Activated B cell treated with CpG ODN at 0.5 μM for 24 hours (primary cell): ENCODE measurements at regions not wholly inside any gene's neighbourhood (a gene's known extent, or its start where the extent isn't known, plus 50 kb on each side); places are given as distances from the start of the nearest gene placed in this dataset.

Source experiments
- ATAC-seq: fragments of 200-7000 bp; cut with Tn5 transposase; one replicate; pipeline ENCODE4 v1.10.0; 2021; ENCODE audit warnings: low read depth, mild to moderate bottlenecking, moderate library complexity
- CTCF ChIA-PET: fragments of 350-600 bp; sonication (Branson Sonifier 250); formaldehyde crosslinking; loops from one replicate; lab custom pipeline; 2021; ENCODE audit warnings: antibody characterized with exemption; lab: Charles Lee
- POLR2A ChIA-PET: fragments of 350-600 bp; sonication (Branson Sonifier 250); formaldehyde crosslinking; loops from one replicate; lab custom pipeline; 2021; ENCODE audit warnings: antibody characterized with exemption; lab: Charles Lee
- DNase-seq: peaks from one replicate; pipeline ENCODE4 v3.0.0; 2022
- H3K27ac Mint-ChIP-seq: one replicate; pipeline ENCODE4 v1.8.0; 2020; ENCODE audit warnings: mixed read lengths
- H3K27me3 Mint-ChIP-seq: one replicate; pipeline ENCODE4 v1.8.0; 2021; ENCODE audit warnings: mixed read lengths
- H3K36me3 Mint-ChIP-seq: one replicate; pipeline ENCODE4 v1.8.0; 2021; ENCODE audit warnings: low read depth, mixed read lengths
- H3K4me1 Mint-ChIP-seq: one replicate; pipeline ENCODE4 v1.8.0; 2021; ENCODE audit warnings: mixed read lengths
- H3K4me3 Mint-ChIP-seq: one replicate; pipeline ENCODE4 v1.8.0; 2020; ENCODE audit warnings: mild to moderate bottlenecking, mixed read lengths
- H3K9me3 Mint-ChIP-seq: one replicate; pipeline ENCODE4 v1.8.0; 2020; ENCODE audit warnings: mixed read lengths
- intact Hi-C: fragments of 100-400 bp; cut with micrococcal nuclease; formaldehyde crosslinking; loops from one replicate; pipeline ENCODE4 v1.15.1; 2024
- TF ChIP-seq, protein P1 (sequence below): fragments of 200-600 bp; IDR thresholded peaks from one replicate; pipeline ENCODE4 v1.8.0; 2022; ENCODE audit warnings: antibody characterized with exemption, mild to moderate bottlenecking

- Mint-ChIP-seq H3K4me3 (no peak overlapping the region), H3K27ac (no peak overlapping the region), H3K27me3 (peaks cover 4% of the 10 kb centered on the region), H3K36me3 (no peaks in the 10 kb centered on the region), H3K9me3 (no peaks in the 10 kb centered on the region), H3K4me1 (no peaks in the 10 kb centered on the region)
- CTCF ChIA-PET = no interaction called here
- TF ChIP-seq, protein P1, sequence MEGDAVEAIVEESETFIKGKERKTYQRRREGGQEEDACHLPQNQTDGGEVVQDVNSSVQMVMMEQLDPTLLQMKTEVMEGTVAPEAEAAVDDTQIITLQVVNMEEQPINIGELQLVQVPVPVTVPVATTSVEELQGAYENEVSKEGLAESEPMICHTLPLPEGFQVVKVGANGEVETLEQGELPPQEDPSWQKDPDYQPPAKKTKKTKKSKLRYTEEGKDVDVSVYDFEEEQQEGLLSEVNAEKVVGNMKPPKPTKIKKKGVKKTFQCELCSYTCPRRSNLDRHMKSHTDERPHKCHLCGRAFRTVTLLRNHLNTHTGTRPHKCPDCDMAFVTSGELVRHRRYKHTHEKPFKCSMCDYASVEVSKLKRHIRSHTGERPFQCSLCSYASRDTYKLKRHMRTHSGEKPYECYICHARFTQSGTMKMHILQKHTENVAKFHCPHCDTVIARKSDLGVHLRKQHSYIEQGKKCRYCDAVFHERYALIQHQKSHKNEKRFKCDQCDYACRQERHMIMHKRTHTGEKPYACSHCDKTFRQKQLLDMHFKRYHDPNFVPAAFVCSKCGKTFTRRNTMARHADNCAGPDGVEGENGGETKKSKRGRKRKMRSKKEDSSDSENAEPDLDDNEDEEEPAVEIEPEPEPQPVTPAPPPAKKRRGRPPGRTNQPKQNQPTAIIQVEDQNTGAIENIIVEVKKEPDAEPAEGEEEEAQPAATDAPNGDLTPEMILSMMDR = no peak
- POLR2A ChIA-PET = no interaction called here
- intact Hi-C loops = no loop called here
- ATAC-seq (no peak), DNase-seq (no peak)
These were observed 360.0 kb downstream of the OSTF1 start for GRCh38 chr9:75448281-75448680.

DNA sequence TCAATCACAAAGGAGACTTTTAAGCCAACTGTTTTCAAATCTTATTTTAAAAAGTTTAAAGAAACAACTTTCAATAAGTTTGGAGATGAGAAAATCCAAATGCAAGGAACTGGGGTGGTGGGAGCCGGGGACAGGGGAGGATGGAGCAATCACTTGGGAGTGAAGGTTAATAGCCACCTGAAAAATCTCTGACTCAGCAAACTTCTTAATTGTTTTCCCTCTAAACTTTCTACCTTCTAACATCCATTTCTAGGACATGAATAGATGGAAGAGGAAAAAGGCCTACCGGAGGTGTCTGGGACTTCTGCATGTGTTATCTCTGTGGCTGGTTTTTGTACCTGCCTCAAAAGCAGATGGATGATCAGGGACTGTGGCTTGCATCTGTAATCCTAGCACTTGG is 360.6 kb downstream of the OSTF1 start:
- DNase-seq (no peak), ATAC-seq (no peak)
- Mint-ChIP-seq H3K27ac (no peak overlapping the region), H3K4me3 (no peak overlapping the region), H3K9me3 (no peaks in the 10 kb centered on the region), H3K4me1 (no peaks in the 10 kb centered on the region), H3K27me3 (peaks cover 4% of the 10 kb centered on the region), H3K36me3 (no peaks in the 10 kb centered on the region)
- ChIA-PET POLR2A (no interaction called here), CTCF (no interaction called here)
- intact Hi-C loops = no loop called here
- TF ChIP-seq, protein P1 = no peak

GRCh38 chr9:75451045-75451444 is 362.7 kb downstream of the OSTF1 start:
- no peaks in the 10 kb centered on the region for H3K9me3 Mint-ChIP-seq
- ChIA-PET POLR2A (no interaction called here), CTCF (no interaction called here)
- no peak overlapping the region for H3K4me3 Mint-ChIP-seq
- H3K27me3 Mint-ChIP-seq = peaks cover 4% of the 10 kb centered on the region
- DNase-seq = no peak
- intact Hi-C loops = no loop called here
- H3K4me1 Mint-ChIP-seq = peaks cover 8% of the 10 kb centered on the region
- H3K27ac Mint-ChIP-seq = no peak overlapping the region
- no peaks in the 10 kb centered on the region for H3K36me3 Mint-ChIP-seq
- no peak for ATAC-seq
- TF ChIP-seq, protein P1 = no peak

DNA sequence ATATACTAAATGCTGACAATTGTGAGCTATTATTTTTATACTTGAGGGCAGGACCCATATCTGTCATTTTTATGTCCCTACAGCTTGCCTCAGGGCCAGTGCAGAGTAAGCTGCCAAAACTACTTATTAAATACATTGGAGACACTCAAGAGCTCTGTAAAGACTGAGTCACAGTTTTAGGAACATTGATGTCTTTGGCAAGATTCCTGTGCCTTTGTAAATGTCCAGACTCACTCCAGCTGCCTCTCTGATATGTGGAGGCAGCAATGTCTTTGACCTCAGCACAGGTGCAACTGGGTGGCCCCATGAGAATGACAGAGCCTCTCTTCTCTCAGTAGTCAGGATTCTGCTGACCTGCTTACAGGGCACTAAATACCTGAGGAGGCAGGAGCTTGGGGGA is 363.2 kb downstream of the OSTF1 start:
- H3K9me3 Mint-ChIP-seq = no peaks in the 10 kb centered on the region
- intact Hi-C loops = no loop called here
- H3K4me3 Mint-ChIP-seq = no peak overlapping the region
- peaks cover 9% of the 10 kb centered on the region for H3K4me1 Mint-ChIP-seq
- ATAC-seq = no peak
- no peaks in the 10 kb centered on the region for H3K36me3 Mint-ChIP-seq
- TF ChIP-seq, protein P1 = no peak
- ChIA-PET POLR2A (no interaction called here), CTCF (no interaction called here)
- H3K27ac Mint-ChIP-seq = no peak overlapping the region
- H3K27me3 Mint-ChIP-seq = peaks cover 4% of the 10 kb centered on the region
- no peak for DNase-seq

GRCh38 chr9:75452512-75452911 is 364.2 kb downstream of the OSTF1 start:
- intact Hi-C loops = no loop called here
- no peaks in the 10 kb centered on the region for H3K9me3 Mint-ChIP-seq
- H3K36me3 Mint-ChIP-seq = no peaks in the 10 kb centered on the region
- peaks cover 4% of the 10 kb centered on the region for H3K27me3 Mint-ChIP-seq
- H3K4me1 Mint-ChIP-seq = peaks cover 9% of the 10 kb centered on the region
- TF ChIP-seq, protein P1 = no peak
- ChIA-PET POLR2A (no interaction called here), CTCF (no interaction called here)
- H3K27ac Mint-ChIP-seq = no peak overlapping the region
- ATAC-seq = no peak
- no peak overlapping the region for H3K4me3 Mint-ChIP-seq
- DNase-seq = no peak
